HG03060 (cell line): ENCODE measurements at regions not wholly inside any gene's neighbourhood (a gene's known extent, or its start where the extent isn't known, plus 50 kb on each side); places are given as distances from the start of the nearest gene placed in this dataset.

Source experiments
- ATAC-seq: cut with Tn5 transposase; IDR thresholded peaks from one replicate; pipeline ENCODE4 v1.9.1; 2021; ENCODE audit warnings: low read depth, moderate number of reproducible peaks; ENCODE audit not compliant: unreplicated experiment

- ATAC-seq: no peak
Observed at GRCh38 chr10:78685466-78686103, 383.2 kb upstream of the ZMIZ1 start.

GRCh38 chr10:78686444-78687060 lies 382.2 kb upstream of the ZMIZ1 start:
- ATAC-seq: no peak

- ATAC-seq: no peak
Observed at GRCh38 chr10:78687626-78688025, 381.1 kb upstream of the ZMIZ1 start.

- ATAC-seq: no peak
Observed at GRCh38 chr10:78688230-78688900, 380.4 kb upstream of the ZMIZ1 start.

GRCh38 chr10:78688901-78689583 lies 379.7 kb upstream of the ZMIZ1 start:
- no peak for ATAC-seq

GRCh38 chr10:78689584-78689935 lies 379.2 kb upstream of the ZMIZ1 start:
- ATAC-seq: no peak

GRCh38 chr10:78690354-78691111 lies 378.2 kb upstream of the ZMIZ1 start:
- no peak for ATAC-seq

- no peak for ATAC-seq
Observed at GRCh38 chr10:78691301-78692030, 377.3 kb upstream of the ZMIZ1 start.

GRCh38 chr10:78692071-78692470 lies 376.7 kb upstream of the ZMIZ1 start:
- ATAC-seq: no peak

- ATAC-seq: no peak
Observed at GRCh38 chr10:78695846-78696245, 372.9 kb upstream of the ZMIZ1 start.

- no peak for ATAC-seq
Observed at GRCh38 chr10:78696791-78697395, 371.9 kb upstream of the ZMIZ1 start.

- no peak for ATAC-seq
Observed at GRCh38 chr10:78699971-78700370, 368.8 kb upstream of the ZMIZ1 start.

- ATAC-seq: no peak
Observed at GRCh38 chr10:78700413-78700812, 368.4 kb upstream of the ZMIZ1 start.

- ATAC-seq: no peak
Observed at GRCh38 chr10:78700816-78701520, 367.8 kb upstream of the ZMIZ1 start.

- no peak for ATAC-seq
Observed at GRCh38 chr10:78702186-78702585, 366.6 kb upstream of the ZMIZ1 start.

GRCh38 chr10:78702876-78703275 lies 365.9 kb upstream of the ZMIZ1 start:
- no peak for ATAC-seq

GRCh38 chr10:78703593-78703992 lies 365.2 kb upstream of the ZMIZ1 start:
- no peak for ATAC-seq

- no peak for ATAC-seq
Observed at GRCh38 chr10:78706256-78706655, 362.5 kb upstream of the ZMIZ1 start.
